Activated CD4-positive, alpha-beta T cell treated with anti-CD3 and anti-CD28 coated beads for 48 hours (primary cell): ENCODE measurements at regions not wholly inside any gene's neighbourhood (a gene's known extent, or its start where the extent isn't known, plus 50 kb on each side); places are given as distances from the start of the nearest gene placed in this dataset.

Experiments
- DNase-seq: peaks from one replicate; pipeline ENCODE4 v3.0.0-alpha.2; 2020

DNA sequence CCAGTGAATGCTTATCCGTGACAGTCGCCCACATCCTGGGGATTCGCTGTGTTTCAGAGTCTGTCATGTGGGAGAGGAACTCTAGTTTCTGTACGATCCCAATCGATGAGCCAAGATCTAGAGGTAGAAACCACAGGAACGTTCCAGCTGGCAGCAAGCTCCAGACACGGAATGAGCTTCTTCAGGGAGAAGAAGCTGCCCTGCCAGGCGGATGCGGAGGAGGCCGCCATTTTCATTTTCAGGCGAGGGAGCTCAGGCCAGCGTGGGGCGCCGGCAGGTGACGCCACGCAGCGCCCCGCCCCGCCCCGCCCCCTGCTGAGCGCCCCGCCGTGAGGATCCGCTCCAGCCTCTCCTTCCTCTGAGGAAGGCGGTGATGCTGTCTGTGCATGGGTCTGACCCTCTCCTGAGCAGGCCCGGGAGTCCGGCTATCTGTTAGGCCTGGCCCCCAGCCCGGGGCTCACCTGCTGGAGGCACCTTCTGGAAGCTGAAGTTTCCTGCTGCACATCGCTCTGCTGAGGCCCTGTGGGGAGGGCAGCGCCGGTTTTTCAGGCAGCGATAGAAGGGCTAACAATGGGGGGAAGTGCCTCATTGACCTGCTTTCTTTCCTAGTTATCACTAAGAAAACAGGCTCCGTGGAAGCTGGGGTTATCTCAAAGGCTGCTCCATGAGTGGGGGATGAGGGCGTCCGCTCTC, 147.5 kb downstream of the ERMARD start:
- DNase-seq = no peak

DNA sequence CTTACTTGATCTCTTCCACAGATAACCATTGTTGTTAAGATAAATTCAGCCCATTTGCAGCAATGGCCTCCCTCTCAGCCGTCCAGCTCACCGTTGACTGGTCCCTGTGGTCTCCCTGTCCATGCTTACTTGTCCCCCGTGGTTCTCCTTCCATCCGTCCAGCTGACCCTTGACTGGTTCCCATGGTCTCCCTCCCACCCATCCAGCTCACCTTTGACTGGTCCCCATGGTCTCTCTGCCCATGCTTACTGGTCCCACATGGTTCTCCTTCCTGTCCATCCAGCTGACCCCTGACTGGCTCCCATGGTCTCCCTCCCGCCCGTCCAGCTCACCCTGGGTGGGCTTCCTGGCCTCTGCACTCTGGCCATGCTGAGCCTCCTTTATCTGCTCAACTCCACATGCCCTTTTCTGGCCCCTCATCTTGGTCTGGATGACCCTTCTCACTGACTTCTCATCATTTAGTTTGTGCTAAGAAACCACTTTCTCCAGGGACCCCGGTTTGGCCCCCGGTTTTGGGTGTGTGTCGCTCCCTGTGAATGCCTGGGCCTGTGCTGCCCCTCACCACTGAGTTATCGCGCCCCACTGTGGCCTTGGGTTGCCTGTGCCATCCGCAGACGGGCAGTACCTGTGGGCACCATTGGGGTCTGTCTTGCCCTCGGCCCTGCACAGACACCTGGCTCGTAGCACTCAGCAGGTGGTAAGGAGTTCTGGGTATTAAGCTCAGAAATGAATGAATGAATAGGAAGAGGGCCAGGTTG, 146.4 kb downstream of the ERMARD start:
- DNase-seq = no peak

DNA sequence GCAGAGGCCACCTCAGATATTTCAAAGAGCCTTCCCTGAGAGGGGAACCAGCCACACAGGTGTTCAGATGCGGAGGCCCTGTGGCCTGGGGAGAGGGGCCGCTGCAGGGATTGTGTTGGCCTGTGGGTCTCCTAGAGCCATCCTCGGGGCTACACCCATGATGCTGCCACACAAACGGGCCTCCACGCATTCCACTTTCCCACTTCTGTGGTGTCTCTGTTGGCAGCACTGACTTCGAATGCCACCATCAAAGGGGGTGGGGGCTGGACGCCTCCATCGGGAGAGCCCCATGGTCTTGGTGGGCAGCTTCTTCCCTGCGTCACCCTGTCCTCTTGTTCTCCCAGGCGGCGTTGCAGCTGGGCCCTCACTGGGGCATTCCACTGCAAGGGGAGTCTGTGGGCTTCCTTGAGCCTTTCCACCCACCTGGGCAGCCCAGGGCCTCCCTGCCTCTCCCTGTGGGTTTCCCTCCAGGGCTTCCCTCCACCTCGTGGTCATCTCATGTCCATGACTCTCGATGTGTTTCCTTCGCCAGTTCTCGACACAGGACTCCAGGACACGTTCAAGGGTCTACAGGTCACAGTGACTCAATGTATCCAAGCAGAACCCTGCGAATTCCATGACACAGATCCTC, 145.5 kb downstream of the ERMARD start:
- no peak for DNase-seq

DNA sequence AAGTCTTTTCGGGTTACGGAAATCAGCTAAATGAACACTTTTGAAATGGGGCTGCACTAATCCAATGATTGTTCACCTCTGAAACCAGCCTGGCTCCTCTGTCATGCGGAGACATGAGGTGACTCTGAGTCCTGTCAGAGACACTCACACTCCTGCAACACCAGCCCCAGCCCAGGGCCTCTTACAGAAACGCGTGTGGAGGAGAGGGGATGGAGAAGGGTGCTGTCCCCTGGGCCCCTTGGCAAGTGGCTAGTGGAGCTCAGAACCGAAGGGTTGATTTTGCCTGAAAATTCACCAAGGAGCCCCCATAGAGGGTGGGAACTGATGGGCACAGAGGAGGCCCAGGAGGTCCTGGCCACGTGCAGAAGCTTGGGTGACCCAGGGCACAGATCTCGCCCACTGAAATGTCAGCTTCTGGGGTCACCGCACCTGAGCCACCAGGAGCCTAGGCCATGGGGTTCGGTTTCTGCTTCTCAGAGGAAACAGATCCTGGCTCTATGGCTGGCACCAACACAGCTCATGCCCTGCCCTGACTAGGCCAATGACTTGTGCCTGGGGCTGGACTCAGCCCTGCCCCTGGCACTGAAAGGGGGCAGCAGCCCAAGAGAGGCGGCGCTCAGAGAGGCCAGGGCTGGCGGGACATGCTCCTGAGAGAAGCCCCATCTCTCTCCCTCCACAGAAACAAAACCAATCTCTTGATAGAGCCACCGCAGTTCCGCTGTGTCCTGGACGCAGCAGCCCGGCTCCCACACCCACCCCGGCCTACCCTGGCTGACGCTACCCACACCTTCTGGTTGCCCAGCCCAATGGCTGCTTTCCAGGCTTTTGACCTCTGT, 144.7 kb downstream of the ERMARD start:
- DNase-seq = no peak

DNA sequence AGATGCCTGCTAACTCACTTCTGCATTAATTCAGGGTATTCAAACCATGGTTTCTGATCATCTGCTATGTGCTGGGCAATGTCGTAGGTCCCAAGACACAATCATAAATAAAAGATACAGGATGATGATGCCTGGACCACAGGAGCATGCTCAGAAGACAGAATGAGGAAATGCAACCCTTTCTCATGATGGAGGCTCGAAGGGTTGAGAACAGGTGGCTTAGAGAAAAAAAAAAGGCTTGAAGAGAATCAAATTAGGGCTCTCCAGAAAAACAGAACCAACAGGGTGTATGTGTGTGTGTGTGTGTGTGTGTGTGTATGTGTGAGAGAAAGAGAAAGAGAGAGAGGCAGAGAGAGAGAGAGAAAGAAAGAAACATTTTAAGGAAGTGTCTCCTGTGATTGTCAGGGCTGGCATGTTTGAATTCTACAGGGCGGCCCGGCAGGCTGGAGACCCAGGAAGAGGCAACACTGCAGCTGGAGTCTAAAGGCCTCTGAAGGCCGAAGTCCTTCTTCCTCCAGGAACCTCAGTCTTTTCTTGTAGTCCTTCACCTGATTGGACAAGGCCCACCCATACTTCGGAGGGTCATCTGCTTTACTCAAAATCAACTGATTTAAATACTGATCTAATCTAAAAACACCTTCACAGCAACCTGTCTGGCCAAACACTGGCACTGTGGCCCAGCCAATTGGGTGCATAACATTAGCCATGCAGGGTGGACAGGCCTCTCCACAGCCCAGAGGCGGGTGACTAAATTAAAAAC, 143.8 kb downstream of the ERMARD start:
- DNase-seq = no peak

DNA sequence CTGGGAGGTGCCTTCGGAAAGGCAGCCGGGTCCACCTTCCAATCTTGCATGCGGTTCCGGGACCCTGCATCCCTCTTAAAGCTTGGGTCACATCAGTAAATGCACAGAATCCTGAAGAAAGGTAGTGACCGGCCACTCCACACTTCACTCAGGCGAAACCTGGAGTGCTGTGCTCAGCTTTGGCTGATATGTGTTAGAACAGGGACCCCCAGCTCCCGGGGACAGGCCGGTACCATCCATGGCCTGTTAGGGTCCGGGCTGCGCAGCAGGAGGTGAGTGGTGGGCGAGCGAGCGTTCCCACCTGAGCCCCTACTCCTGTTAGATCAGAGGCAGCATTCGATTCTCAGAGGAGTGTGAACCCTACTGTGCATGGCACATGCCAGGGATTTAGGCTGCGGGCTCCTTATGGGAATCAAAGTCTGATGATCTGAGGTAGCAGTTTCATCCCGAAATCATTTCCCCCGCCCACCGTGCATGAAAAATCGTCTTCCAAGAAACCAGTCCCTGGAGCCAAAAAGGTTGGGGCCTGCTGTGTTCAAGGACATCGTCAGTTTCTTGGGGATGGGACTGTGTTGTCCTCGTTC, 143.0 kb downstream of the ERMARD start:
- no peak for DNase-seq

DNA sequence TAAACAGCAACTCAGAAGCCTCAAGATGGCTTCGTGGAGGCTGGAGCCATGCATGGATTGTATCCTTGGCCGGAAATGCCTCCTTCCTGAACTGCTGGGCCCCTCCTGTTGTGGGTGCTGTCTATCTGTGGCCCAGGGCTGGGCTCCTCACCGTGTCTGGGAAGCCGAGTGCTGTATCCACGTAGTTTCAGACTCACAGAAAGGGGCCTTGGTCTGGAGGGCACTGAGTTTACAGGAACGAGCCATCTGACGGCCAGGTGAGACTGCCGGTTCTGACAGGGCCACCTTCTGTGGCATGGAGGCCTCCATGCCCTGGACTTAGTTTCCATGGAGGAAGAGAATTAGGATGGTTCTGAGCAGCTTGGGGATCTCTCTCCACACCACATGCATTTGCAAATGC, 142.2 kb downstream of the ERMARD start:
- no peak for DNase-seq

DNA sequence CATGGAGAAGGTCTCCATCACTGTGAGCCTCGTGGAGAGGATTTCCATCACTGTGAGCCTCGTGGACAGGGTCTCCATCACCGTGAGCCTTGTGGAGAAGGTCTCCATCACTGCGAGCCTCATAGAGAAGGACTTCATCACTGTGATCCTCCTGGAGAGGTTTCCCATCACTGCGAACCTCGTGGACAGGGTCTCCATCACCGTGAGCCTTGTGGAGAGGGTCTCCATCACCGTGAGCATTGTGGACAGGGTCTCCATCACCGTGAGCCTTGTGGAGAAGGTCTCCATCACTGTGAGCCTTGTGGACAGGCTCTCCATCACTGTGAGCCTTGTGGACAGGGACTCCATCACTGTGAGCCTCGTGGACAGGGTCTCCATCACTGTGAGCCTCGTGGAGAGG, 140.4 kb downstream of the ERMARD start:
- DNase-seq = no peak

DNA sequence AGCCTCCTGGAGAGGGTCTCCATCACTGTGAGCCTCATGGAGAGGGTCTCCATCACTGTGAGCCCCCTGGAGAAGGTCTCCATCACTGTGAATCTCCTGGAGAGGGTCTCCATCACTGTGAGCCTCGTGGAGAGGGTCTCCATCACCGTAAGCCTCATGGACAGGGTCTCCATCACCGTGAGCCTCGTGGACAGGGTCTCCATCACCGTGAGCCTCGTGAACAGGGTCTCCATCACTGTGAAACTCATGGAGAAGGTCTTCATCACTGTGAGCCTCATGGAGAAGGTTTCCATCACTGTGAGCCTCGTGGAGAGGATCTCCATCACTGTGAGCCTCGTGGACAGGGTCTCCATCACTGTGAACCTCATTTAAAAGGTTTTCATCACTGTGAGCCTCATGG, 140.0 kb downstream of the ERMARD start:
- no peak for DNase-seq

DNA sequence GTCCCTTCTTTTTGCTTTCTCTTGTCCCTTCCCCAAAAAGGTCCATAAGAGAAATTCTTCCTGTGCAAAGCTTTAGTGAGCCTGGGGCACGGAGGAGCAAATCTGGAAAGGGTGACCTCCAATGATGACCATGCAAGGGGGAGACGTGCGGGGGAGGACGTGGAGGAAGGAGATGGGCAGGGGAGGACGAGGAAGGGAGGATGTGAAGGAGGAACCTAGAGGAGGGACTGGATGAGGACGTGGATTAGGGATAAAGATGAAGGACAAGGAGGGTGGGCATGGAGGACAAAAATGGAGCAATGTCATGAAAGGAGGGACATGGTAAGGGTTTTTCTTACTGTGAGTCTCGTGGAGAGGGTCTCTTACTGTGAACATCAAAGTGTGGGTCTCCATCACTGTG, 139.5 kb downstream of the ERMARD start:
- DNase-seq = no peak

DNA sequence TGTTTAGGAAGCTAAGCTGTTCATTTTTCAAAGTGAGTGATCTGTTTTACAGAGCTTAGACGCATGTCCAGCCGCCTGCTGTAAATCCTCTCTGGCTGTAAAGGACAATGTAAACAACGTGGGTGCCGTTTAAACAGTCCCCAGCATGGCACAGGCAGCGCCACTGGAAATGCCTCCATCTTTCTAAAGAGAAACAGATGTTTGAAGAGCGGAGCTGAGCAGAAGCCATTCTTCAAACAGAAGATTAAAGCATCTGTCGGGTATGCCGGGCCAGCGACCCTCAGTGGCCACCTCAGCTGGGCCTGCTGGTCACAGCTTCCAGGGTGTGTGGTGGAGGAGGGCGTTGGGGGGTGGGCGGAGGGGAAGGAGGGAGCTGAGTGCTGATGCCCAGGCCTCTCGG, 138.6 kb downstream of the ERMARD start:
- DNase-seq = no peak

DNA sequence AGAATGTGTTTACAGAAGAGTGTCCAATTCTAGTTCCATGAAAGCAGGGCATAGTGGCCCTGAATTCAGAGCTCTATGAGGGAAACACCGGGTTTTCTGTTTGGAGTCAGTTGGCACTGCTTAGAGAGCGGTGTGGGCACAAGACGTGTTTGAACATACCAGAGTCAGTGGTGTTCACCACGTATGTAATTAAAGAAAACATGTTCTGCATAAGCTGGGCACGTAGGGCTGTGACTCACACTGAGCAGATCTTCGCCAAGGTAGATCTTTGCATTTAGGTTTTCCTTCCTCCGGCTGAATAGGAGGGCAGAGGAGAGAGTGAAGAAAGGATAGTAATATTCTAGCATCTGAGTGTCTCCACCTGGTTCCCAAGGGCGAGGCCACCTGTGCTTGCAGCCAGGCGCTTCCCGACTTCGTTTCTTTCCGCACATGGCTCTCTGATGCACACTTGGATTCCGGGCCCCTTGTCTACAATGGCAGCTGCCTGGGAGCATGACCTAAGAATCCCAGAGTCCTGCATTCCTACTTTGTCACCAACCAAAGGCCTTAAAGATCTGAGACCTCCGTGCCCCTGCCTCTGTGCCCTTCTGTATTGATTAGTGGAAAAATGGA, 136.2 kb downstream of the ERMARD start:
- DNase-seq = no peak

DNA sequence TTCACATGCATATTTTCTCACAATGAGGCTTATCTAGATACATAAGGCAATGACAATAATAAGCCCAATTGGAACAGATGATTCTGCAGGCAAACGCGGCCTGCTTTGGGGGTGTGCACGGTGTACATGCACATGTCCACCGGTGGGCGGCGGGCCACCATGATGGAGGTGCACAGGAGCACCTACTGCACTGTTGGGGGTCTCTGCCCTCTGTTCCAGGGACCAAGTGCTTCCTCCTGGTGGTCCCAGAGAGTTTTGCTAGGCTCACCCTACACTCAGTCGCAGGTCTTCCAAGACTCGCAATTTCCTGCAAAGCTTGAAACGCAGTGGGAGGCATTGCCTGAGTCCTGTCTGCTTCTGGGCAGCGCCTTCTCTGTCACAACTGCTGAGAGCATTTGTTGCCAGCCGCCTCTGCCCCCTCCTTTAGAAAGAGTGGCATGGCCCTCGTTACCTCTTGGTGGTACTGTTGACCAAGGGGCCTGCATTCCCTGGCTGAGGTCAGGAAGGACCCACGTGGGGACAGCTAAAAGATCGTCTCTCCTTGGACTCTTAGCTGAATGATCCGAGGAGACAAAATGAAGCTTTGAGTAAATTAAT, 135.3 kb downstream of the ERMARD start:
- no peak for DNase-seq

DNA sequence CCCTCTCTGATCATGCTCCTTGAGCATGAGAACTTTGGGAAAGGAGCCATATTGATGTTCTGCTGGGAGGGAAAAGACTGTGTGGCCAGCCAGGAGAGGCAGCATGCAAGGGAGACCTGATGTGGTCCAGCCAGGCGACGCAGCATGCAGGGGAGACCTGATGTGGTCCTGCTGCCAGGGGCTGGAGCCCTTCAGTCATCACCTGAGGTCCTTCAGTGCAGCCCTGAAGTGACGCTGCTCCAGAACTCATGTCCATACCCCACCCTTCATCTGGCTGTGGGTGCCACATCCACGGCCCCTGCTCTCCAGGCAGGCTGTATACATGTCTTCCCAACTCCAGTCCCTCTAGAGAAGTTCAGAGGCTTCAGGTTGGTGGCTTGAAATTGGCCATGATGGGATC, 134.4 kb downstream of the ERMARD start:
- DNase-seq = no peak

DNA sequence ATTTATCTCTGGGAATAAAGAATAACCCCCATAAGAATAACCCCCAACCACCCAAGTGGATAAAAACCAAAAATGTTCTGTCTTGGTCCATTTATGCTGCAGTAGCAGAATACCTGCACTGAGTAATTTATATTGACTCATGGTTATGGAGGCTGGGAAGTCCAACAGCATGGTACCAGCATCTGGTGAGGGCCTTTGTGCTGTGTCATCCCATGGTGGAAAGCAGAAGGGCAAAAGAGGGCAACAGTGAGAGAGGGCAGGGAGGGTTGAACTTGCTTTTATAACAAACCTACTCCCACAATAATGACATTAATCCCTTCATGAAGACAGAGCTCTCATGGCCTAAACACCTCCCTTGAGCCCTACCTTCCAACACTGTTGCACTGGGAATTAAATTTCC, 133.7 kb downstream of the ERMARD start:
- DNase-seq = no peak

DNA sequence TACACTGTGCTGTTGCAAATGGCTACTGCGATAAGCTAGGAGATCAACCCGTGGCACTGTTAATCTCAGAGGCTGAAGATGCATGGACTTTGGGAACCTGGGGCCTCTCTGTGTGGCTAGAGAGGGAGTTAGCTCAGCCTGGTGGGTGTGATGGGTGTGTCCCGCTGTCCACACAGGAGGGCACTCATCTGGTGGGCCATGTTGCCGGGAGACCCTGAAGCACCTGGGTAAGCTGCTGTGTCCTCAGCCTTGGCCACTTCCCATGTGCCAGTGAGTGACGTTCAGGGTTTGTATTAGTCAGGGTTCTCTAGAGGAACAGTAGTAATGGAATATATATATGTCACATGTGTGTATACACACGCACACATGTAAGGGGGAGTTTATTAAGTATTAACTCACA, 132.7 kb downstream of the ERMARD start:
- no peak for DNase-seq

DNA sequence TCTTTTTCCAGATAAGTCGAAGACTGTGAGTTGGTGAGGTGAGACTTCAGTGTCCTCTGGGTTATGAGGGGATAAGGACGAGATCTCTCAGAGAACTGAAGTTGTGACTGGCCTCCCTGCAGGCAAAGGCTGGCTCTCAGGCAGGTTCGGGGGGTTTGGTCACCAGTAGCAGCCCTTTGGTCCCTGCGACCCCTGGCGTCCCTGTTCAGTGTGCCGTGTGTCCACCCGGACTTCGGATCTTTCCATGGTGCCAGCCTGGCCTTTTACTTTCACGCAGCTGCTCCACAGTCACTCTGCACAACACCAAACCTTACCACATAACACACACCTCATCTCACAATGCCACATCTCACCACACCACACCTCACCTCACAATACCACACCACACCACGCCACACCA, 131.9 kb downstream of the ERMARD start:
- DNase-seq = no peak

DNA sequence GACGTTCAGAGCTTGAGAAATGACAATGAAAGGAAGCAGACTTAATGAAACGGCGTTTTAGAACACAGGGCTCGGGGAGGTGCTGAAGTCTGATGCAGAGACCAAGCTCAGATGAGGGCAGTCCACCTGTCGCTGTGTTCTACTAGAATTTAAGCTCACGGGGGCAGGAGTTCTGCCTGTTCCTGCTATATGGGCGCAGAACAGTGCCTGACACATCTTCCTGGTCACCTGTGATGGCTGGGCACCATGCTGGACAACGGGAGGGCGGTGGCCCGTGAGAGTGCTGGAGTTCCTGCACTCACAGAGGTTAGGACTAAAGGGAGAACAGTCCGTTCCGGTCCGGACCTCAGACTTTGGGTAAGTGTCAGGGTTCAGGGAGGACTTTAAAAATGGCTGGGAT, 130.6 kb downstream of the ERMARD start:
- DNase-seq = no peak

DNA sequence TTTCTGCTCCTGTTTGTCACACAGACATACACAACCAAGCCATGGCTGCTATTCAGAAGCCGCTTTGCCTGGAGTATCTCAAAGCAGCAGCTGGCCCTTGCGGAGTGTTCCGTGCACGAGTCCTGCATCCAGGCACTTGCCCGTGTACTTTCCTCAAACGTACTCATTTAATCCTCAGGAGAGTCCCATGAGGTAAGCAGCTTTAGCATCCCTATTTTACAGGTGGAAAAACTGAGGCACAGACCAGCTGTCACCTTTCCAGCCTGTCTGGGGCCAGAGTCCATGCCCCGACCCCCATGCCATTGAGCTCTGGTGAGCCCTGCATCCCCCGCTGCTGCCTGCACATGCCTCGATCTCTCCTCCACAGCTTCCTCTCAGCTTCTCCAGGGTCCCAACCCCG, 130.0 kb downstream of the ERMARD start:
- DNase-seq = no peak

DNA sequence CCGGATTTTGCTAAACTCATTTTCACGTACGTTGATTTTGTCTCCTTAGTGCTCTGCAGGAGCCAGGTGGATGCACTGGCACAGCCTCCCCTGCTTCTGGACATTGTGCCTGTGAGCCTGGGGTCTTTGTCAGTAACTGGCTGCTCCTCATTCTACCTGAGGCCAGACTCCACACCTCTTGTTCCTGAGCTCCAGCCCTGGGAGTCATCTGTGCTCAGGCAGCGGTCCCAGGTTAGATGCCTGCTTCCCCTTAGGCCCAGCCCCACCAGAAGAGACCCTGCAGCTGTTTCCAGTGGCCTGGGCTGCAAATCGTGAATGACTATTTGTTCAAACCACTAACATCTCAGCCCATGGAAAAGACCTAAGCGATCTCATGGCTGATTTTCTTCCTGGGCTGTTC, 129.1 kb downstream of the ERMARD start:
- no peak for DNase-seq

DNA sequence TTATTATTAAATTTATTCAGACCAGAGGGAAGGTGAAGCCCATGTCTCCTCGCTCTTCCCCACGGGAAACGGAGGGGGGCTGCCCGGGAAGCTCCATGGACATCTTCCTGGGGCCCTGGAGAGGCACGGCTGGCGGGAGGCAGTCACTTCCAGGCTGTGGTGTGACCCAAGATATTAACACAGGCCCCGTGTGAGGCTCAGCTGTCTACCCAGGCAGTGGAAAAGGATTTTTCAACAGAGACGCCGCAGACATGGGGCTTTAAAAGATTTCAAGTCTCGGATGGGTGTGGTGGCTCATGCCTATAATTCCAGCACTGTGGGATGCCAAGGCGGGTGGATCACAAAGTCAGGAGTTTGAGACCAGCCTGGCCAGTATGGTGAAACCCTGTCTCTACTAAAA, 117.9 kb downstream of the ERMARD start:
- DNase-seq = no peak
